ENCODE measurements at regions not wholly inside any gene's neighbourhood (a gene's known extent, or its start where the extent isn't known, plus 50 kb on each side); places are given as distances from the start of the nearest gene placed in this dataset.

- no peak overlapping the region for H3K4me2 ChIP-seq (ENCODE audit: insufficient read depth, insufficient read length, low read length)
- TF ChIP-seq CTCF (conservative IDR thresholded peaks at IDR 0.05) = 0 out of 3 replicates have a peak, but pooled peaks have one; percentile 19
- no peak overlapping the region for H3K23ac ChIP-seq (ENCODE audit: insufficient read length, low read depth, low read length)
- no peak overlapping the region for H2BK12ac ChIP-seq (ENCODE audit: insufficient read length, low read depth, low read length)
- H4K8ac ChIP-seq (replicated peaks; ENCODE audit: insufficient read length, low read depth, low read length) = no peak overlapping the region
- no peak overlapping the region for H2BK20ac ChIP-seq (ENCODE audit: low read depth, low read length, poor library complexity, severe bottlenecking)
- no peaks in the 10 kb centered on the region for H3K4me1 ChIP-seq (ENCODE audit: insufficient read depth, low read length)
- Mint-ChIP-seq H3K4me1 (no peaks in the 10 kb centered on the region), H3K9me3 (no peaks in the 10 kb centered on the region), H3K36me3 (ENCODE audit: insufficient read depth in 1 of 3, low read depth in 3 of 3) (no peaks in the 10 kb centered on the region), H3K27ac (no peak overlapping the region), H3K4me3 (no peak overlapping the region), H3K27me3 (ENCODE audit: low read depth) (no peaks in the 10 kb centered on the region)
- no CpG with 5 or more reads among the region's 2 CpGs for WGBS (ENCODE audit: extremely low coverage, insufficient read length, low lambda C conversion rate)
- no peak overlapping the region for H2BK120ac ChIP-seq (ENCODE audit: low read depth, low read length, poor library complexity, severe bottlenecking)
- H2BK5ac ChIP-seq (ENCODE audit: insufficient read length, low read length) = no peak overlapping the region
- no peak overlapping the region for H3K56ac ChIP-seq (ENCODE audit: insufficient read length, low read depth, low read length)
- H3T11ph ChIP-seq (ENCODE audit: low read length) = no peak overlapping the region
- no peak overlapping the region for H2BK15ac ChIP-seq (ENCODE audit: low read depth, low read length)
- no peaks in the 10 kb centered on the region for H3K27me3 ChIP-seq (ENCODE audit: insufficient read depth, low read length)
- no peak overlapping the region for H3K27ac ChIP-seq (ENCODE audit: insufficient read length, low read depth, low read length)
- no peak for DNase-seq
- H3K9ac ChIP-seq (ENCODE audit: extremely low read depth, insufficient read length, low read length) = no peak overlapping the region
- H2AK5ac ChIP-seq (ENCODE audit: insufficient read length, low read length) = no peak overlapping the region
- H3K9me3 ChIP-seq (ENCODE audit: control insufficient read depth, low read depth, low read length) = no peaks in the 10 kb centered on the region
- no peak overlapping the region for H3K18ac ChIP-seq (ENCODE audit: insufficient read length, low read depth, low read length)
- H2AFZ ChIP-seq (ENCODE audit: low read length) = no peak overlapping the region
- H4K20me1 ChIP-seq (ENCODE audit: control insufficient read depth, insufficient read depth, insufficient read length) = no peaks in the 10 kb centered on the region
- no peak overlapping the region for H4K5ac ChIP-seq (ENCODE audit: insufficient read length, low read depth, low read length)
- no peaks in the 10 kb centered on the region for H3K79me1 ChIP-seq (ENCODE audit: insufficient read depth, low read depth, low read length, poor library complexity, severe bottlenecking)
- H3K4ac ChIP-seq (ENCODE audit: low read depth, low read length) = no peak overlapping the region
- no peaks in the 10 kb centered on the region for H3K79me2 ChIP-seq (ENCODE audit: insufficient read depth, low read length)
- H4K91ac ChIP-seq (ENCODE audit: insufficient read length, low read depth, low read length) = no peak overlapping the region
- H3K23me2 ChIP-seq (ENCODE audit: insufficient read length, low read depth, low read length, poor library complexity, severe bottlenecking) = no peaks in the 10 kb centered on the region
- H3K14ac ChIP-seq (ENCODE audit: insufficient read depth, low read length) = no peak overlapping the region
Observed at GRCh38 chr16:79836144-79836543, 235.6 kb upstream of the MAF start.

All from H9 (cell line).